Kidney (tissue), 13 donors: ENCODE measurements at regions not wholly inside any gene's neighbourhood (a gene's known extent, or its start where the extent isn't known, plus 50 kb on each side); places are given as distances from the start of the nearest gene placed in this dataset.
"Not testable (repeated sequence)": the region's sequence is repeated elsewhere in the genome, so short reads cannot be mapped to it uniquely, and the experiment has no call there.

Experiments
- DNase-seq, 5 donors: peaks; one replicate each; pipeline ENCODE4 v3.0.0-alpha.2; 2013 to 2020
- FAIRE-seq: peaks from 2 replicates; lab custom pipeline; 2012; peaks lifted over from hg19 to GRCh38; lab: Jason Lieb, UNC
- H3K27ac ChIP-seq, 2 donors: one replicate each; pipeline ENCODE4 v1.7.0; 2013; ENCODE audit warnings: low read depth in 2 of 2, low read length in 2 of 2, inconsistent platforms in 1 of 2
- H3K27me3 ChIP-seq: one replicate; pipeline ENCODE4 v1.7.1; 2013; ENCODE audit warnings: low read length, inconsistent platforms; ENCODE audit not compliant: control insufficient read depth, insufficient read depth
- H3K36me3 ChIP-seq, 3 donors: one replicate each; pipeline versions ENCODE4 v1.7.0 to v1.7.1; 2013; ENCODE audit warnings: low read length in 3 of 3, control low read depth in 1 of 3, inconsistent platforms in 1 of 3; ENCODE audit not compliant: insufficient read depth in 3 of 3, control insufficient read depth in 2 of 3
- H3K4me1 ChIP-seq, 3 donors: one replicate each; pipeline versions ENCODE4 v1.7.0 to v1.7.1; 2013; ENCODE audit warnings: low read length in 3 of 3, inconsistent platforms in 1 of 3, low read depth in 1 of 3; ENCODE audit not compliant: control insufficient read depth in 2 of 3, insufficient read depth in 2 of 3
- H3K4me3 ChIP-seq, 3 donors: one replicate each; pipeline versions ENCODE4 v1.7.0 to v1.8.1; 2013; ENCODE audit warnings: low read length in 3 of 3, control low read depth in 1 of 3, inconsistent platforms in 1 of 3
- H3K9ac ChIP-seq, 3 donors: one replicate each; pipeline versions ENCODE4 v1.7.0 to v1.7.1; 2013; ENCODE audit warnings: low read length in 3 of 3, control low read depth in 1 of 3, inconsistent platforms in 1 of 3
- H3K9me3 ChIP-seq, 3 donors: one replicate each; pipeline versions ENCODE4 v1.7.0 to v1.7.1; 2013; ENCODE audit warnings: low read length in 3 of 3, control low read depth in 1 of 3, inconsistent platforms in 1 of 3; ENCODE audit not compliant: control insufficient read depth in 2 of 3, insufficient read depth in 1 of 3
- intact Hi-C: fragments of 100-400 bp; cut with DNase I; formaldehyde crosslinking; loops from one replicate; pipeline ENCODE4 v1.11.1; 2022
- TF ChIP-seq, protein P1 (sequence below): IDR thresholded peaks from 3 replicates; pipeline ENCODE4 v1.5.1; 2012; ENCODE audit warnings: mild to moderate bottlenecking, moderate library complexity, borderline replicate concordance; ENCODE audit not compliant: insufficient read depth; ENCODE audit errors: extremely low read depth
- donor health status: control.
- donor health status: control.
- donor health status: control.
- donor health status: control.
- donor health status: control.
- donor health status: DM: yes; HTN: yes; CAD: no.
- donor health status: Normal renal cell carcinoma (clear cell type).

DNA sequence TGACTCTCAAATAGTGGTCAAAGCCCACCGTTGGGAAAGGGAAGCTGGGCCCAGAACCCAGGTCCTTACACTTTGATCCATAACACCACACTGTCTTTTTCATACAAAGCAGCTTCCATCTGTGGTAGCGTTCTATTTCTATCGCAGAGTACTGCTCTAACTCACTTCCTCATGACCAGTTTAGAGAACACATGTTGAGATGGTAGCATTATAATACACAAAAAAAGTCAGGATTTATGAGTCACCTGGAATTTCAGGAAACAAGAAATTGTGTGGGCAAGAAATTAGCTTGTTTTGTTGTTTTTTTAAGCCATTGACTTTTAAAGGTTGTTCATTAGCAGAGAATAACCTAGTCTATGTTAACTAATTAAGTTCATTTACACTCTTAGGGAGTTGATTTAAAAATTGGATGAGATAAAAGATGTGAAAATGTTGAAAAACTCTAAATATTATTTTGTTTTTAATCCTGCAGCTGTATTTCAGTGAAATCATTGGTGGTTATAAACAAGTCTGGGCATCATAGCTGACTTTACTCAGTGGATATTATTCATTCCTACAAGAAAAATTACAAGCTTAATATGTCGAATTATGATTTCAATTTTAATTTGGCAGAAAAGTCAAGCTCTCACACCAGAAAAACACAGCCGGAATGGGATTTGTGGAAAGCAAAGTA, 1011.1 kb upstream of the HS3ST1 start:
- Histone ChIP-seq H3K4me1 (no peaks in the 10 kb centered on the region), H3K36me3 (no peaks in the 10 kb centered on the region), H3K27me3 (no peaks in the 10 kb centered on the region), H3K9me3 (no peaks in the 10 kb centered on the region), H3K27ac (no peak overlapping the region), H3K4me3 (no peak overlapping the region), H3K9ac (no peak overlapping the region)
- TF ChIP-seq, protein P1, sequence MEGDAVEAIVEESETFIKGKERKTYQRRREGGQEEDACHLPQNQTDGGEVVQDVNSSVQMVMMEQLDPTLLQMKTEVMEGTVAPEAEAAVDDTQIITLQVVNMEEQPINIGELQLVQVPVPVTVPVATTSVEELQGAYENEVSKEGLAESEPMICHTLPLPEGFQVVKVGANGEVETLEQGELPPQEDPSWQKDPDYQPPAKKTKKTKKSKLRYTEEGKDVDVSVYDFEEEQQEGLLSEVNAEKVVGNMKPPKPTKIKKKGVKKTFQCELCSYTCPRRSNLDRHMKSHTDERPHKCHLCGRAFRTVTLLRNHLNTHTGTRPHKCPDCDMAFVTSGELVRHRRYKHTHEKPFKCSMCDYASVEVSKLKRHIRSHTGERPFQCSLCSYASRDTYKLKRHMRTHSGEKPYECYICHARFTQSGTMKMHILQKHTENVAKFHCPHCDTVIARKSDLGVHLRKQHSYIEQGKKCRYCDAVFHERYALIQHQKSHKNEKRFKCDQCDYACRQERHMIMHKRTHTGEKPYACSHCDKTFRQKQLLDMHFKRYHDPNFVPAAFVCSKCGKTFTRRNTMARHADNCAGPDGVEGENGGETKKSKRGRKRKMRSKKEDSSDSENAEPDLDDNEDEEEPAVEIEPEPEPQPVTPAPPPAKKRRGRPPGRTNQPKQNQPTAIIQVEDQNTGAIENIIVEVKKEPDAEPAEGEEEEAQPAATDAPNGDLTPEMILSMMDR, result no peak
- FAIRE-seq (no peak), DNase-seq (no peak)
- intact Hi-C loops, result no loop called here

DNA sequence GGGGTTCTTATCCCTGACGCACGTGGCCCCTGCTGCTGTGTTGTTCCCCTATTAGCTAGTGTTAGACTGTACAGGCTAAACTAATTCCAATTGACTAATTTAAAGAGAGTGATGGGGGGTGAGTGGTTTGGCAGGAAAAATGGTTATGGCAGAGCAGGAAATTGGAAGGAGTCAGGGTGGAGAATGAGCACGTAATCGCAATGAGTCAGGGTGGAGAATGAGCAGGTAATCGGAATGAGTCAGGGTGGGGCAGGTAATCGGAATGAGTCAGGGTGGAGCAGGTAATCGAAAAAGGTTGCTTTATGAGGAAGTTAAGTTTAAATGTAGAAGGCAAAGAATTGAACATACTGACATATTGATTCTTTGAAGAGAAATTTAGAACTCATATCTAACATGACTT, 1002.6 kb upstream of the HS3ST1 start:
- H3K36me3 ChIP-seq, H3K27me3 ChIP-seq, H3K9ac ChIP-seq, H3K4me1 ChIP-seq, intact Hi-C loops, H3K9me3 ChIP-seq, H3K4me3 ChIP-seq, FAIRE-seq, DNase-seq, H3K27ac ChIP-seq: not testable (repeated sequence)

DNA sequence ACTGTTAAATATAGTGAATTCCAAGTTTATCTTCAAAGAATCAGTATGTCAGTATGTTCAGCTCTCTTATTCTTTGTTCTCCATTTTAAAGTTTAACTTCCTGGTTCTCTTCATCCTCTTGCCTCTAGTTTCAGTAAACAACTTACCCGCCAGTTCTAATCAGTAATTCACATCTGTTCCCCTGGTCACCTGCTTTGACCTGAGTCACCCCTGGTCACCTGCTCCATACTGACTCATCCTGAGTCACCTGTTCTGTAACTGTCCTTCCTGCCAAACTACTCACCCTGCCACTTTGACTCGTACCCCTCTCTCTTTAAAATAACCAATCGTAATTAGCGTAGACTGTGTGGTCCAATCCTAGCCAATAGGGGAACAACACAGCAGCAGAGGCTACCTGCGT, 992.7 kb upstream of the HS3ST1 start:
- H3K27me3 ChIP-seq, result no peaks in the 10 kb centered on the region
- H3K9ac ChIP-seq, result no peak overlapping the region
- H3K27ac ChIP-seq, result no peak overlapping the region
- intact Hi-C loops, result no loop called here
- no peaks in the 10 kb centered on the region for H3K9me3 ChIP-seq
- H3K4me3 ChIP-seq, result no peak overlapping the region
- TF ChIP-seq, protein P1, result no peak
- H3K4me1 ChIP-seq, result no peaks in the 10 kb centered on the region
- no peaks in the 10 kb centered on the region for H3K36me3 ChIP-seq
- DNase-seq (no peak), FAIRE-seq (no peak)

DNA sequence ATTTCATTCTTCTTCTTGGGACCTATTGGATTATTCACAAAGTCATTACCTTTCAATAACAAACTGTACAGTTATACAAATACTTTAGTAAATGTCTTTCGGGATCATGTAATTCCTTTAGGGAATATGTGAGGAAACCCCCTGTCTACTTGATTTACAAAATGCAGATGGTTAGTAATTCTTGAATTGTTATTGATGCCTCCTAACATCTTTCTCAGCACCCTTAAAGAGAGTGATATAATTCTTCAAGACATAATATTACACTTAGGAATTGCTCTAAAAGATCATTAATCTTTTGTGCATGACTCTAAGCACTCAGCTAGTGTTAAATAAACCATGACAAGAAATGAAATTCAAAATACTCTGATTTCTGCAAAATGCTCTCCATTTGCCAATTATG, 988.1 kb upstream of the HS3ST1 start:
- intact Hi-C loops, result no loop called here

More for the DNA sequence above, 988.1 kb upstream of the HS3ST1 start:
- Histone ChIP-seq H3K27ac (no peak overlapping the region), H3K9me3 (no peaks in the 10 kb centered on the region), H3K27me3 (no peaks in the 10 kb centered on the region), H3K4me3 (no peak overlapping the region), H3K9ac (no peak overlapping the region), H3K36me3 (no peaks in the 10 kb centered on the region), H3K4me1 (no peaks in the 10 kb centered on the region)
- DNase-seq (no peak), FAIRE-seq (no peak)
- TF ChIP-seq, protein P1, result no peak
